ENCODE measurements at regions not wholly inside any gene's neighbourhood (a gene's known extent, or its start where the extent isn't known, plus 50 kb on each side); places are given as distances from the start of the nearest gene placed in this dataset.

GRCh38 chr11:71190551-71190950, 61.8 kb downstream of the SHANK2 start:
- no peak for TF ChIP-seq POLR2AphosphoS5 (IDR thresholded peaks at IDR 0.05; ENCODE audit: borderline replicate concordance, low read depth, low read length)
- TF ChIP-seq EZH2 (IDR thresholded peaks at IDR 0.05) = no peak
- no peak for TF ChIP-seq FOXP2 (optimal IDR thresholded peaks at IDR 0.05; ENCODE audit: control extremely low read depth, extremely low read length, insufficient read depth)

All from SK-N-MC (cell line).